K562 (cell line): ENCODE measurements at regions not wholly inside any gene's neighbourhood (a gene's known extent, or its start where the extent isn't known, plus 50 kb on each side); places are given as distances from the start of the nearest gene placed in this dataset.

Source experiments
- NFIX ChIP-seq: fragments of 250-450 bp; sonication (Bioruptor Pico); IDR thresholded peaks from 2 replicates; pipeline ENCODE4 v1.4.0; 2020; ENCODE audit warnings: low read depth, mild to moderate bottlenecking, moderate library complexity
- XRCC4 ChIP-seq: IDR thresholded peaks from one replicate; pipeline ENCODE4 v1.6.1; 2011; ENCODE audit not compliant: insufficient read depth, insufficient read length; ENCODE audit errors: extremely low read depth
- TF ChIP-seq, protein P1 (sequence below): sonication (generic); IDR thresholded peaks from 2 replicates; pipeline ENCODE4 v1.6.1; 2016
- TF ChIP-seq, protein P2 (sequence below): fragments of 450-650 bp; IDR thresholded peaks from 2 replicates; pipeline ENCODE4 v1.6.1; 2016; ENCODE audit warnings: mild to moderate bottlenecking, moderate library complexity

GRCh38 chr5:8560776-8561175 is 691.8 kb downstream of the MTRR start (continued):
- TF ChIP-seq, protein P1, sequence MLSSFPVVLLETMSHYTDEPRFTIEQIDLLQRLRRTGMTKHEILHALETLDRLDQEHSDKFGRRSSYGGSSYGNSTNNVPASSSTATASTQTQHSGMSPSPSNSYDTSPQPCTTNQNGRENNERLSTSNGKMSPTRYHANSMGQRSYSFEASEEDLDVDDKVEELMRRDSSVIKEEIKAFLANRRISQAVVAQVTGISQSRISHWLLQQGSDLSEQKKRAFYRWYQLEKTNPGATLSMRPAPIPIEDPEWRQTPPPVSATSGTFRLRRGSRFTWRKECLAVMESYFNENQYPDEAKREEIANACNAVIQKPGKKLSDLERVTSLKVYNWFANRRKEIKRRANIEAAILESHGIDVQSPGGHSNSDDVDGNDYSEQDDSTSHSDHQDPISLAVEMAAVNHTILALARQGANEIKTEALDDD: no peak
- TF ChIP-seq XRCC4 (no peak), NFIX (no peak)
- TF ChIP-seq, protein P2, sequence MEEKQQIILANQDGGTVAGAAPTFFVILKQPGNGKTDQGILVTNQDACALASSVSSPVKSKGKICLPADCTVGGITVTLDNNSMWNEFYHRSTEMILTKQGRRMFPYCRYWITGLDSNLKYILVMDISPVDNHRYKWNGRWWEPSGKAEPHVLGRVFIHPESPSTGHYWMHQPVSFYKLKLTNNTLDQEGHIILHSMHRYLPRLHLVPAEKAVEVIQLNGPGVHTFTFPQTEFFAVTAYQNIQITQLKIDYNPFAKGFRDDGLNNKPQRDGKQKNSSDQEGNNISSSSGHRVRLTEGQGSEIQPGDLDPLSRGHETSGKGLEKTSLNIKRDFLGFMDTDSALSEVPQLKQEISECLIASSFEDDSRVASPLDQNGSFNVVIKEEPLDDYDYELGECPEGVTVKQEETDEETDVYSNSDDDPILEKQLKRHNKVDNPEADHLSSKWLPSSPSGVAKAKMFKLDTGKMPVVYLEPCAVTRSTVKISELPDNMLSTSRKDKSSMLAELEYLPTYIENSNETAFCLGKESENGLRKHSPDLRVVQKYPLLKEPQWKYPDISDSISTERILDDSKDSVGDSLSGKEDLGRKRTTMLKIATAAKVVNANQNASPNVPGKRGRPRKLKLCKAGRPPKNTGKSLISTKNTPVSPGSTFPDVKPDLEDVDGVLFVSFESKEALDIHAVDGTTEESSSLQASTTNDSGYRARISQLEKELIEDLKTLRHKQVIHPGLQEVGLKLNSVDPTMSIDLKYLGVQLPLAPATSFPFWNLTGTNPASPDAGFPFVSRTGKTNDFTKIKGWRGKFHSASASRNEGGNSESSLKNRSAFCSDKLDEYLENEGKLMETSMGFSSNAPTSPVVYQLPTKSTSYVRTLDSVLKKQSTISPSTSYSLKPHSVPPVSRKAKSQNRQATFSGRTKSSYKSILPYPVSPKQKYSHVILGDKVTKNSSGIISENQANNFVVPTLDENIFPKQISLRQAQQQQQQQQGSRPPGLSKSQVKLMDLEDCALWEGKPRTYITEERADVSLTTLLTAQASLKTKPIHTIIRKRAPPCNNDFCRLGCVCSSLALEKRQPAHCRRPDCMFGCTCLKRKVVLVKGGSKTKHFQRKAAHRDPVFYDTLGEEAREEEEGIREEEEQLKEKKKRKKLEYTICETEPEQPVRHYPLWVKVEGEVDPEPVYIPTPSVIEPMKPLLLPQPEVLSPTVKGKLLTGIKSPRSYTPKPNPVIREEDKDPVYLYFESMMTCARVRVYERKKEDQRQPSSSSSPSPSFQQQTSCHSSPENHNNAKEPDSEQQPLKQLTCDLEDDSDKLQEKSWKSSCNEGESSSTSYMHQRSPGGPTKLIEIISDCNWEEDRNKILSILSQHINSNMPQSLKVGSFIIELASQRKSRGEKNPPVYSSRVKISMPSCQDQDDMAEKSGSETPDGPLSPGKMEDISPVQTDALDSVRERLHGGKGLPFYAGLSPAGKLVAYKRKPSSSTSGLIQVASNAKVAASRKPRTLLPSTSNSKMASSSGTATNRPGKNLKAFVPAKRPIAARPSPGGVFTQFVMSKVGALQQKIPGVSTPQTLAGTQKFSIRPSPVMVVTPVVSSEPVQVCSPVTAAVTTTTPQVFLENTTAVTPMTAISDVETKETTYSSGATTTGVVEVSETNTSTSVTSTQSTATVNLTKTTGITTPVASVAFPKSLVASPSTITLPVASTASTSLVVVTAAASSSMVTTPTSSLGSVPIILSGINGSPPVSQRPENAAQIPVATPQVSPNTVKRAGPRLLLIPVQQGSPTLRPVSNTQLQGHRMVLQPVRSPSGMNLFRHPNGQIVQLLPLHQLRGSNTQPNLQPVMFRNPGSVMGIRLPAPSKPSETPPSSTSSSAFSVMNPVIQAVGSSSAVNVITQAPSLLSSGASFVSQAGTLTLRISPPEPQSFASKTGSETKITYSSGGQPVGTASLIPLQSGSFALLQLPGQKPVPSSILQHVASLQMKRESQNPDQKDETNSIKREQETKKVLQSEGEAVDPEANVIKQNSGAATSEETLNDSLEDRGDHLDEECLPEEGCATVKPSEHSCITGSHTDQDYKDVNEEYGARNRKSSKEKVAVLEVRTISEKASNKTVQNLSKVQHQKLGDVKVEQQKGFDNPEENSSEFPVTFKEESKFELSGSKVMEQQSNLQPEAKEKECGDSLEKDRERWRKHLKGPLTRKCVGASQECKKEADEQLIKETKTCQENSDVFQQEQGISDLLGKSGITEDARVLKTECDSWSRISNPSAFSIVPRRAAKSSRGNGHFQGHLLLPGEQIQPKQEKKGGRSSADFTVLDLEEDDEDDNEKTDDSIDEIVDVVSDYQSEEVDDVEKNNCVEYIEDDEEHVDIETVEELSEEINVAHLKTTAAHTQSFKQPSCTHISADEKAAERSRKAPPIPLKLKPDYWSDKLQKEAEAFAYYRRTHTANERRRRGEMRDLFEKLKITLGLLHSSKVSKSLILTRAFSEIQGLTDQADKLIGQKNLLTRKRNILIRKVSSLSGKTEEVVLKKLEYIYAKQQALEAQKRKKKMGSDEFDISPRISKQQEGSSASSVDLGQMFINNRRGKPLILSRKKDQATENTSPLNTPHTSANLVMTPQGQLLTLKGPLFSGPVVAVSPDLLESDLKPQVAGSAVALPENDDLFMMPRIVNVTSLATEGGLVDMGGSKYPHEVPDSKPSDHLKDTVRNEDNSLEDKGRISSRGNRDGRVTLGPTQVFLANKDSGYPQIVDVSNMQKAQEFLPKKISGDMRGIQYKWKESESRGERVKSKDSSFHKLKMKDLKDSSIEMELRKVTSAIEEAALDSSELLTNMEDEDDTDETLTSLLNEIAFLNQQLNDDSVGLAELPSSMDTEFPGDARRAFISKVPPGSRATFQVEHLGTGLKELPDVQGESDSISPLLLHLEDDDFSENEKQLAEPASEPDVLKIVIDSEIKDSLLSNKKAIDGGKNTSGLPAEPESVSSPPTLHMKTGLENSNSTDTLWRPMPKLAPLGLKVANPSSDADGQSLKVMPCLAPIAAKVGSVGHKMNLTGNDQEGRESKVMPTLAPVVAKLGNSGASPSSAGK: no peak
